ENCODE measurements at regions not wholly inside any gene's neighbourhood (a gene's known extent, or its start where the extent isn't known, plus 50 kb on each side); places are given as distances from the start of the nearest gene placed in this dataset.

DNA sequence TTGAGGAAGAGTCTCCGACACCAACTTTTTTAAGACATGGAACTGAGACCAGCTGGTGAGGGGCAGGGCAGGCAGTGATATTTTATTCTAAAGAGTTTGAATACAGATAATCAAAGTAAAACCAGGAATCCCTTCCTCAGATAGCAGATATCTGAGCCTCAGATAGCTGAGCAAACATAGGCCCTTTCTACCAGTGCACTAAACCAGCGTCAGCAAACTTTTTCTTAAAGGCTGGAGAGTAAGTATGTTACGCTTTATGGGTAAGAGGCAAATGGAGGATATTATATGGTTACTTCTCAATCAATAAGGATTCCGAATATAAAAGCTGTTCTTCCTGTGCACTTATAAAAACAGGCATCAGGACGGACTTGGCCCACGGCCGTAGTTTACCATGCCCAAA lies 73.9 kb downstream of the WNT5A start:
- Histone ChIP-seq H3K36me3 (no peaks in the 10 kb centered on the region), H3K27me3 (replicated peaks; ENCODE audit: insufficient read depth) (no peaks in the 10 kb centered on the region), H3K27ac (no peak overlapping the region), H3K9me3 (no peaks in the 10 kb centered on the region), H3K4me1 (ENCODE audit: control insufficient read depth in 1 of 2, low read depth in 2 of 2) (no peaks in the 10 kb centered on the region), H3K4me3 (no peak overlapping the region)
- no peak for ATAC-seq (ENCODE audit: insufficient number of reproducible peaks, low FRiP score, low read depth)
- no peak for DNase-seq (ENCODE audit: low spot score)
- TF ChIP-seq, protein P1, sequence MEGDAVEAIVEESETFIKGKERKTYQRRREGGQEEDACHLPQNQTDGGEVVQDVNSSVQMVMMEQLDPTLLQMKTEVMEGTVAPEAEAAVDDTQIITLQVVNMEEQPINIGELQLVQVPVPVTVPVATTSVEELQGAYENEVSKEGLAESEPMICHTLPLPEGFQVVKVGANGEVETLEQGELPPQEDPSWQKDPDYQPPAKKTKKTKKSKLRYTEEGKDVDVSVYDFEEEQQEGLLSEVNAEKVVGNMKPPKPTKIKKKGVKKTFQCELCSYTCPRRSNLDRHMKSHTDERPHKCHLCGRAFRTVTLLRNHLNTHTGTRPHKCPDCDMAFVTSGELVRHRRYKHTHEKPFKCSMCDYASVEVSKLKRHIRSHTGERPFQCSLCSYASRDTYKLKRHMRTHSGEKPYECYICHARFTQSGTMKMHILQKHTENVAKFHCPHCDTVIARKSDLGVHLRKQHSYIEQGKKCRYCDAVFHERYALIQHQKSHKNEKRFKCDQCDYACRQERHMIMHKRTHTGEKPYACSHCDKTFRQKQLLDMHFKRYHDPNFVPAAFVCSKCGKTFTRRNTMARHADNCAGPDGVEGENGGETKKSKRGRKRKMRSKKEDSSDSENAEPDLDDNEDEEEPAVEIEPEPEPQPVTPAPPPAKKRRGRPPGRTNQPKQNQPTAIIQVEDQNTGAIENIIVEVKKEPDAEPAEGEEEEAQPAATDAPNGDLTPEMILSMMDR (IDR thresholded peaks at IDR 0.05) = no peak

DNA sequence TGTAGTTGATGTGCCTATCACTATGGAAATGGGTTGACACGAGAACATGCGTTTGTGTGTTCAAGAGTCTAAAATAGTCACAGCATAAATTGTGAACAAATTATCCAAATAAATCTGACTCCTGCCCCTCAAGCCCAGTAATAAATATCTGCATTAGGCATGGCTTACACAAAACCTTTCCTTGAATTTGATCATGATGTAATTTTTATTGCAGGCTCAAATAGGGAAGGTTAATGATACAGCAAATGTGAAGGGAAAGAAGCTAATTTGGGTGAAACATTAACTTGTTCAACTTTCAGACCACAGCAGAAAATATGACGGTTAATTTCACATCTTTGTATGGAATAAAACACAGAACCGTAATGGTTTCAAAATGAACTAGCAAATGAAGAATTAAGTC lies 74.6 kb downstream of the WNT5A start:
- ATAC-seq (ENCODE audit: insufficient number of reproducible peaks, low FRiP score, low read depth) (no peak), DNase-seq (ENCODE audit: low spot score) (no peak)
- no peaks in the 10 kb centered on the region for H3K9me3 ChIP-seq
- TF ChIP-seq, protein P1 (IDR thresholded peaks at IDR 0.05) = no peak
- H3K27me3 ChIP-seq (replicated peaks; ENCODE audit: insufficient read depth) = no peaks in the 10 kb centered on the region
- H3K4me1 ChIP-seq (ENCODE audit: control insufficient read depth in 1 of 2, low read depth in 2 of 2) = no peaks in the 10 kb centered on the region
- H3K36me3 ChIP-seq = no peaks in the 10 kb centered on the region
- no peak overlapping the region for H3K4me3 ChIP-seq
- H3K27ac ChIP-seq = no peak overlapping the region

DNA sequence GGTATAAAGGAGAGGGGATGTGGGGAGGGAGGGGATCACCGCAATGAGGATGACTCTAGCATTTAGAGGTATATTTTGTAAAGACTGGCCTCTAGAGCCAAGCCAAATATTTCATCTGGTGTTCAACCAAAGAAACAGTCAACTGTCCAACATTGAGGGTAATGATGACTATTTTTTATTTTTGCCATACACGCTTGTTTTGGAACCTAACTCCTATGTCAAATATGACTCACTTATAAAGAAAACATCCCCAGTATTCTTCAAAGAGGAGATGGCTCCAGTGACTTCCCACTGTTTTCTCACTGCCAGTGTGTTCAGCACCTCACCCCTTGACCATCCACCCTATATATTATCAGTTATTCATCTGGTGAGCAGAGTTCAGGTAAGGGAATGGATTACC lies 77.3 kb downstream of the WNT5A start:
- ATAC-seq (ENCODE audit: insufficient number of reproducible peaks, low FRiP score, low read depth) = no peak
- H3K27ac ChIP-seq = no peak overlapping the region
- no peaks in the 10 kb centered on the region for H3K4me1 ChIP-seq (ENCODE audit: control insufficient read depth in 1 of 2, low read depth in 2 of 2)
- no peak for DNase-seq (ENCODE audit: low spot score)
- TF ChIP-seq, protein P1 (IDR thresholded peaks at IDR 0.05) = no peak
- no peaks in the 10 kb centered on the region for H3K27me3 ChIP-seq (replicated peaks; ENCODE audit: insufficient read depth)
- peaks cover 4% of the 10 kb centered on the region for H3K9me3 ChIP-seq
- H3K4me3 ChIP-seq = no peak overlapping the region
- H3K36me3 ChIP-seq = no peaks in the 10 kb centered on the region

DNA sequence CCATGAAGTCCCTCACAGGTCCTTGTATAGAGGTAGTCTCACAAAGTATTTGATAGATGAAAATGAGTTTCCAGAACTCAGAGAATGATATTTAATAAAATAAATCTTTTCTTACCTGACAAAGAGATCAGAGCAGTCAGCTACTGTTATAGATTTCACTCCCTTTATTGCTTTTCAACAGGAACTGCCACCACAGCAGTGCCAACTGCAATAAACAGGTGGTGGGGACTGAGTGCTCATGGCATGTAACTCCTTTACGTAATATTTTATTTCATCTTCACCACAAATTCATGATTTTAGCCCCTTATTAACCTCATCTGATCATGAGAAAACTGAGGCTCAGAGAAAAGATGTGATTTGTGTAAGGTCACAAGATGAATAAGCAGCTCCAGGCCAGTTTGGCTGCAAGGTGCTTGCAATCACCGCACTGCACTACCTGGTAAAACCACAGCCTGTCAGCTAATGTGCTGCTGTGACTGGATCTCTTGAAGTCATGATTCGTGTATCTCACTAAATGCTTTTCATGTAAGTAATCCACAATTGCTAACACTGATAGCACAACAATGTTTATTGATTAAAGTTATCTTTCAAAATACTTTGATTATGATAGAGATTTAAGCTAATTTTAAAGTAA lies 78.8 kb downstream of the WNT5A start:
- Histone ChIP-seq H3K27ac (no peak overlapping the region), H3K4me3 (no peak overlapping the region), H3K9me3 (peaks cover 4% of the 10 kb centered on the region), H3K4me1 (ENCODE audit: control insufficient read depth in 1 of 2, low read depth in 2 of 2) (no peaks in the 10 kb centered on the region), H3K36me3 (no peaks in the 10 kb centered on the region), H3K27me3 (replicated peaks; ENCODE audit: insufficient read depth) (no peaks in the 10 kb centered on the region)
- TF ChIP-seq, protein P1 (IDR thresholded peaks at IDR 0.05) = no peak
- DNase-seq (ENCODE audit: low spot score) = no peak
- no peak for ATAC-seq (ENCODE audit: insufficient number of reproducible peaks, low FRiP score, low read depth)

DNA sequence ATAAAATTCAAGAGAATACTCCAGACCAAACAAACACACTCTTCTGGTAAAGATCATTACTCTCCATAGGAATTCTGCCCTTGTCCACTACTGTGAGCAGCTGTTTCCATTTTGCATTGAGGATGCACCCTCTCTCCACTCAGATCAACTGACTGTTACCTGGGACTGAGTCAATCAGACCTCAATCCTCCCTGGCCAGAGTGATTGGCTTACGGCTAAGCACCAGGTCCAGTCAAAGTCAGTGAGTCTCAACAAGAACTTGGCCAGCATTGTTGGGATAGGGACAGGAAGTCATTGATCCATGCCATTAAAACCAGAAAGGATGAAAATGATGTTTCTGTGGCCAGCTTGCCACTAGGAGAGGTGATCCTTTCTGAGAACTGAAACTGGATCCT lies 79.7 kb downstream of the WNT5A start:
- H3K4me1 ChIP-seq (ENCODE audit: control insufficient read depth in 1 of 2, low read depth in 2 of 2) = no peaks in the 10 kb centered on the region

More for the DNA sequence above, 79.7 kb downstream of the WNT5A start:
- TF ChIP-seq, protein P1 (IDR thresholded peaks at IDR 0.05) = no peak
- DNase-seq (ENCODE audit: low spot score) (no peak), ATAC-seq (ENCODE audit: insufficient number of reproducible peaks, low FRiP score, low read depth) (no peak)
- H3K36me3 ChIP-seq = no peaks in the 10 kb centered on the region
- H3K27me3 ChIP-seq (replicated peaks; ENCODE audit: insufficient read depth) = no peaks in the 10 kb centered on the region
- H3K9me3 ChIP-seq = peaks cover 4% of the 10 kb centered on the region
- H3K27ac ChIP-seq = no peak overlapping the region
- H3K4me3 ChIP-seq = no peak overlapping the region

Data from thoracic aorta (tissue), 2 donors.